RWPE1 (cell line): ENCODE measurements at regions not wholly inside any gene's neighbourhood (a gene's known extent, or its start where the extent isn't known, plus 50 kb on each side); places are given as distances from the start of the nearest gene placed in this dataset.

Experiments used
- CTCF ChIA-PET: fragments of 350-600 bp; sonication (Branson Sonifier 250); formaldehyde crosslinking; extraction: SDS; loops from one replicate; lab custom pipeline; 2021; lab: Yijun Ruan, JAX
- POLR2A ChIA-PET: fragments of 400-600 bp; formaldehyde crosslinking; extraction: SDS; loops from one replicate; lab custom pipeline; 2020; ENCODE audit warnings: antibody characterized with exemption; ENCODE audit not compliant: low non-redundant PET; lab: Yijun Ruan, JAX
- DNase-seq: peaks from one replicate; pipeline ENCODE4 v3.0.0; 2012; ENCODE audit warnings: low spot score
- H3K27ac ChIP-seq: fragments of 450-650 bp; 2 replicates; pipeline ENCODE4 v1.5.1; 2017
- CTCF ChIP-seq: fragments of 450-650 bp; conservative IDR thresholded peaks from 2 replicates; pipeline ENCODE4 v1.5.1; 2017; ENCODE audit warnings: low read depth, mild to moderate bottlenecking

DNA sequence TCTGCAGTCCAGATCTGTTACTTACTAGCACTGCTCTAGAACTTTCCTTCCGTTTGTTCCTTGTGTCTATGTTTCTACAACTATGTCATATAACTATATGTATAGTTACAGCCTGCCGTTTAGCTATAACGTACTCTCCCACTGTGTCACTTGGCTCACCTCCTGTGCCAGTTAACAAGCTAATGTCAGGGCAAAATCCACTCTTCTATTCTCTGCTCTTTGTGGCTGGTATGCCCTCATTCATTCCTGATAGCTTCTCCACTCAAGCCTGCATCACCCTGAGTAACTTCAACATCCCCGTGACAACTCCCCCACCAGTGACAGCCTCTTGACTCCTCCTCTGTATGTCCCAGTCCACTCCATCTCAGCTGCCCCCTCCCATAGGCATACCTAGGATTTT is 229.2 kb downstream of the TJP1 start:
- ChIA-PET POLR2A (no interaction called here), CTCF (no interaction called here)
- TF ChIP-seq CTCF = no peak
- DNase-seq = no peak
- H3K27ac ChIP-seq = no peak overlapping the region

DNA sequence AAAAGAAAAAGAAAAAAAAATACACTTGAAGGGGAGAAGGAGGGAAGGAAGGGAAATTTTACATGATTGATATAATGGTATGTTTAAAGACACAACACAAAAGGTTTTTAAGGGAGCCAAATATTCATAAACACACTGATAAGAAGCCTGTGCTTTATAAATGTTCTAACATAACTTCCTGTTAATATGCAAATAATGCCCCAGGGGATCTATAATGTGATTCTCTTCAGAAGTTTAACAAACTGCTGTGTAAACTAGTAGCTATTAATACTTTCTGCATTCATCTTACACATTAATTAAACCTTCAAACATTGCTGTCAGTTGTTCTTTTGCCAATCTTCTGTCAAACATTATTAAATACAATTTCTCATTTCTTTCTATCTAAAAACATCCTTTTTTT is 231.6 kb downstream of the TJP1 start:
- POLR2A ChIA-PET = no interaction called here
- CTCF ChIA-PET = no interaction called here
- DNase-seq = no peak
- TF ChIP-seq CTCF = no peak; the same call in 1 of the 2 replicates
- no peak overlapping the region for H3K27ac ChIP-seq

GRCh38 chr15:29589975-29590374 is 232.3 kb downstream of the TJP1 start:
- no peak for TF ChIP-seq CTCF
- DNase-seq = no peak
- ChIA-PET CTCF (interaction anchor here (0.6 kb wide), 1 partner anchor 20 kb away, joined by 4 read pairs; no protein-coding TSS in a partner anchor), POLR2A (no interaction called here)
- H3K27ac ChIP-seq = no peak overlapping the region

DNA sequence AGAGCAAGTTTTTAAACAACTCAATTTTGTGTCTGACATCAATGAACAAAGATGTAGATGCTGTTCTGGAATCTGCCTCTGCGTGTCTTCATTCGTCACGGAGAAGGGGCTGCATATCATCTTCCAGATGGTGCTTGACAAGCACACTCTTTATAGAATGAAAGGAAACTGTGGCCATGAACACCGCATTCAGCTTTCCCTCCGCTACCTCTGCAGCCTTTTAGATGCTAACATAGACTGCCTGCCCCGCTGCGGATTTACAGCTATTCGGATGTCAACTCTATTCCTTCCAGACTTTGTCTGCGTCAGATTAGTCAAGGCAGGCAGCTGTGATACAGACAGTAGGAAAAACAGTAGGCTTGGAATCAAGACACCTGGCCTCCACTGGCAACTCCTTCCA is 232.9 kb downstream of the TJP1 start:
- CTCF ChIA-PET = interaction anchor here (0.6 kb wide), 1 partner anchor 20 kb away, joined by 4 read pairs; no protein-coding TSS in a partner anchor
- no peak overlapping the region for H3K27ac ChIP-seq
- POLR2A ChIA-PET = no interaction called here
- DNase-seq = no peak
- TF ChIP-seq CTCF = no peak

DNA sequence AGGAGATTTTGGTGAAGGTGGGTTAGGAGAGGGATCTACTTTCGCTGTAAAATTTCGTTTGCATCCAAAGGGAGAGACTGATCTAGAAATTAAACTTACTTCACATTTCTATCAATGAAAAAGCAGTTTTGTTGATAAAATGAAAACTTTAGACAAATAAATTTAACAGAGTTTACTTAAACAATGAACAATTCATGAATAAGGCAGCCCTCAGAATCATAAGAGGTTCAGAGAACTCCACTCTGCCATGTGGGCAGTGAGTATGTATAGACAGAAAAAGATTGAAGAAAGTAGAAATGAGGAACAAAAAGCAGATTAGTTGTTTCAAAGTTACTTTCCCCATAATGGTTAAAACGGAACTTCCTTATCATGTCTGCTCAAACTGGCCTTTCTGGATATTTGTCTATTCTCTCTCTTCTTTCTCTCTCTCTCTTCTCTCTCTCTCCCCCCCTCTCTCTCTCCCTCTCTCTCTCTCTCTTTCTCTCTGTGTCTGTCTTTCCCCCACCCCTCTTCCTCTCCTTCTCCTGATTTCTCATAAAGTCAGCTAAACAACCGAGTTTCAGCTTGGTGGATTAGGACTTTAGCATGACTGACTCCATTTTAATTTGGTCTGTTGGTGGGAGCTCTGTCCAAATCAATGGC is 248.9 kb downstream of the TJP1 start:
- ChIA-PET POLR2A (no interaction called here), CTCF (interaction anchor here (0.9 kb wide), 1 partner anchor 433 kb away, joined by 3 read pairs; no protein-coding TSS in a partner anchor)
- TF ChIP-seq CTCF = no peak
- H3K27ac ChIP-seq = no peak overlapping the region
- DNase-seq = no peak

DNA sequence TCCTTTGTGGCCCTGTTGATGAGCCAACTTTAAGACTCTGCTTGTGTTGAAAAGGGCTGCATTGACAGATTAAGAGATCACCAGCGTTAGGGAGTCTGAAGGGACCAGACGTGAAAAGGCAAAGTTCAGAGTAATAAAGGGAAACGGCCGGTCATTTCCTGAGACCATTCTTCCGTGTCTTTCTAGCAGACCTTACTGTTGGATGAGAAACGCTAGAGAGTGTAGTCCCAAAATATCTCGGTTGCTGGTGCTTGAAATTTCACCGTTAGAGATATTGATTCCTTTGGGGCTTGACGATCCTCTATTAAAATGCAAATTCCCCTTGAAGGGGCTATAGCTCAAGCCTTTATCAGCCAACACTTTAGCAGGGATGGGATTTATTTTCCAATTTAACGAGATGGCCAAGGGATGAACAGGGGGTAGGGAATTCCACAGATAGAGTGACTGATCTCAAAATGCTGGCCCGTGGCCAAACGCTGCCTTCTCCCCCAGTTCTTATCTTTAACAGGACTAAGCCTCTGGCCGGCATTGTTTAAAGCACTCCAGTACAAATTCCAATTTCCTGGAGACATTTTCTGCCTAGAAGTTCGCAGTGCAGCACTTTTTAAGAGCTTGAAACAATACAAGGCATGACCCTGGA is 250.4 kb downstream of the TJP1 start:
- TF ChIP-seq CTCF = no peak
- ChIA-PET CTCF (no interaction called here), POLR2A (no interaction called here)
- no peak for DNase-seq
- no peak overlapping the region for H3K27ac ChIP-seq
